ENCODE measurements at regions not wholly inside any gene's neighbourhood (a gene's known extent, or its start where the extent isn't known, plus 50 kb on each side); places are given as distances from the start of the nearest gene placed in this dataset.

DNA sequence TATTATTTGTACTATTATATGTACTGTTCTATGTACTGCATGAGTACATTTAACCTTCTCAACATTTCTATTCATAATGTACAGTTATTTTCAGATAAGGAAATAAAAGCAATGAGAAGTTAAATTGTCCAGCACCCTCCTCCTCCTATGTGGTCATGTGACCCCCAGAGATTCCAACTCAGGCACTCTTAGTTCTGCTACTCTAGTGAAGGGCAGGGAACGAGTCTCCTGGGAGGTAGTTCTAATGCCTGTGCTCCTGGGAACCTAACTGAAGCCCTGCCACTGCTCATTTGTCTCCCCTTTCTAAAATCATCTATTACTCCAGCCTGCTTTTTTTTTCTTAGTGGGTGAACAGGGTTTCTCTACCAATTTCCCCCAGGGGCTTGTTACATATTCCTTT lies 105.9 kb upstream of the GPRIN3 start:
- Histone ChIP-seq H3T11ph (ENCODE audit: low read length) (no peak overlapping the region), H2BK15ac (ENCODE audit: low read depth, low read length) (no peak overlapping the region), H3K23ac (ENCODE audit: insufficient read length, low read depth, low read length) (no peak overlapping the region), H2BK120ac (ENCODE audit: low read depth, low read length, poor library complexity, severe bottlenecking) (no peak overlapping the region), H3K9me3 (ENCODE audit: control insufficient read depth, low read depth, low read length) (no peaks in the 10 kb centered on the region), H3K4ac (ENCODE audit: low read depth, low read length) (no peak overlapping the region), H2BK12ac (ENCODE audit: insufficient read length, low read depth, low read length) (no peak overlapping the region), H4K5ac (ENCODE audit: insufficient read length, low read depth, low read length) (no peak overlapping the region), H3K27me3 (ENCODE audit: insufficient read depth, low read length) (no peaks in the 10 kb centered on the region), H3K9ac (ENCODE audit: extremely low read depth, insufficient read length, low read length) (no peak overlapping the region), H3K4me1 (ENCODE audit: insufficient read depth, low read length) (no peaks in the 10 kb centered on the region), H3K79me2 (ENCODE audit: insufficient read depth, low read length) (no peaks in the 10 kb centered on the region), H4K91ac (ENCODE audit: insufficient read length, low read depth, low read length) (no peak overlapping the region), H2BK20ac (ENCODE audit: low read depth, low read length, poor library complexity, severe bottlenecking) (no peak overlapping the region), H4K20me1 (ENCODE audit: control insufficient read depth, insufficient read depth, insufficient read length) (no peaks in the 10 kb centered on the region), H3K18ac (ENCODE audit: insufficient read length, low read depth, low read length) (no peak overlapping the region), H3K14ac (ENCODE audit: insufficient read depth, low read length) (no peak overlapping the region), H3K4me2 (ENCODE audit: insufficient read depth, insufficient read length, low read length) (no peak overlapping the region), H3K56ac (ENCODE audit: insufficient read length, low read depth, low read length) (no peak overlapping the region), H3K79me1 (ENCODE audit: insufficient read depth, low read depth, low read length, poor library complexity, severe bottlenecking) (no peaks in the 10 kb centered on the region), H3K27ac (ENCODE audit: insufficient read length, low read depth, low read length) (no peak overlapping the region), H3K23me2 (ENCODE audit: insufficient read length, low read depth, low read length, poor library complexity, severe bottlenecking) (no peaks in the 10 kb centered on the region), H2AK5ac (ENCODE audit: insufficient read length, low read length) (no peak overlapping the region), H2AFZ (ENCODE audit: low read length) (no peak overlapping the region), H2BK5ac (ENCODE audit: insufficient read length, low read length) (no peak overlapping the region), H4K8ac (replicated peaks; ENCODE audit: insufficient read length, low read depth, low read length) (no peak overlapping the region)
- peaks cover 3 to 13% of the 10 kb centered on the region in 2 experiments; a peak in 2 of 4 replicates for H3K4me1 Mint-ChIP-seq
- H3K36me3 Mint-ChIP-seq (ENCODE audit: insufficient read depth in 1 of 3, low read depth in 3 of 3), result no peaks in the 10 kb centered on the region
- H3K27ac Mint-ChIP-seq, result no peak overlapping the region
- no CpG with 5 or more reads among the region's 1 CpG for WGBS (ENCODE audit: extremely low coverage, insufficient read length, low lambda C conversion rate)
- no peak overlapping the region for H3K4me3 Mint-ChIP-seq
- H3K9me3 Mint-ChIP-seq, result no peaks in the 10 kb centered on the region; a peak in 1 of 5 replicates
- TF ChIP-seq, protein P1, sequence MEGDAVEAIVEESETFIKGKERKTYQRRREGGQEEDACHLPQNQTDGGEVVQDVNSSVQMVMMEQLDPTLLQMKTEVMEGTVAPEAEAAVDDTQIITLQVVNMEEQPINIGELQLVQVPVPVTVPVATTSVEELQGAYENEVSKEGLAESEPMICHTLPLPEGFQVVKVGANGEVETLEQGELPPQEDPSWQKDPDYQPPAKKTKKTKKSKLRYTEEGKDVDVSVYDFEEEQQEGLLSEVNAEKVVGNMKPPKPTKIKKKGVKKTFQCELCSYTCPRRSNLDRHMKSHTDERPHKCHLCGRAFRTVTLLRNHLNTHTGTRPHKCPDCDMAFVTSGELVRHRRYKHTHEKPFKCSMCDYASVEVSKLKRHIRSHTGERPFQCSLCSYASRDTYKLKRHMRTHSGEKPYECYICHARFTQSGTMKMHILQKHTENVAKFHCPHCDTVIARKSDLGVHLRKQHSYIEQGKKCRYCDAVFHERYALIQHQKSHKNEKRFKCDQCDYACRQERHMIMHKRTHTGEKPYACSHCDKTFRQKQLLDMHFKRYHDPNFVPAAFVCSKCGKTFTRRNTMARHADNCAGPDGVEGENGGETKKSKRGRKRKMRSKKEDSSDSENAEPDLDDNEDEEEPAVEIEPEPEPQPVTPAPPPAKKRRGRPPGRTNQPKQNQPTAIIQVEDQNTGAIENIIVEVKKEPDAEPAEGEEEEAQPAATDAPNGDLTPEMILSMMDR (conservative IDR thresholded peaks at IDR 0.05), result no peak
- no peaks in the 10 kb centered on the region; the same call in 1 of the 2 replicates for H3K27me3 Mint-ChIP-seq (ENCODE audit: low read depth)
- no peak for DNase-seq

All from H9 (cell line).